ENCODE measurements at regions not wholly inside any gene's neighbourhood (a gene's known extent, or its start where the extent isn't known, plus 50 kb on each side); places are given as distances from the start of the nearest gene placed in this dataset.

DNA sequence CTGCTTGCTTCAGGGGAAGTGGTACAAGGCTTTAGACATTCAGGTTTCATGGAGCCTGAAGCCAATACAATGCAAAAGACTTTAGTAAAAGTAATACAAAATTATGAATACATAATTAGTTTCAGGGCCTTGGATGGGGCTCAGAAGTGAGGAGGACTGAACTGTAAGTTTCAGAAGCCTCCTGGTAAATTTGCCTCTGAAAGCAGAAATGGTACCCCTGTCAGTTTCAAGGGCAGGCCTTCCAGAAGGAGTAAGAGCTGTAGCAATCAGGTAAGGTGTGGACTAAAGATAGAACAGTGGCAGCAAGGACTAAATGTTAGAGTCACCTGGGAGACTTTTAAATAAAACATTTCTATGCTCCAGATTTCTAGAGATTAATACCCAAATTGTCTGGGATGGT lies 402.5 kb upstream of the GOLIM4 start:
- TF ChIP-seq ATF1 (CRISPR knock-in tag; IDR thresholded peaks at IDR 0.05): no peak
- TF ChIP-seq, protein P1, sequence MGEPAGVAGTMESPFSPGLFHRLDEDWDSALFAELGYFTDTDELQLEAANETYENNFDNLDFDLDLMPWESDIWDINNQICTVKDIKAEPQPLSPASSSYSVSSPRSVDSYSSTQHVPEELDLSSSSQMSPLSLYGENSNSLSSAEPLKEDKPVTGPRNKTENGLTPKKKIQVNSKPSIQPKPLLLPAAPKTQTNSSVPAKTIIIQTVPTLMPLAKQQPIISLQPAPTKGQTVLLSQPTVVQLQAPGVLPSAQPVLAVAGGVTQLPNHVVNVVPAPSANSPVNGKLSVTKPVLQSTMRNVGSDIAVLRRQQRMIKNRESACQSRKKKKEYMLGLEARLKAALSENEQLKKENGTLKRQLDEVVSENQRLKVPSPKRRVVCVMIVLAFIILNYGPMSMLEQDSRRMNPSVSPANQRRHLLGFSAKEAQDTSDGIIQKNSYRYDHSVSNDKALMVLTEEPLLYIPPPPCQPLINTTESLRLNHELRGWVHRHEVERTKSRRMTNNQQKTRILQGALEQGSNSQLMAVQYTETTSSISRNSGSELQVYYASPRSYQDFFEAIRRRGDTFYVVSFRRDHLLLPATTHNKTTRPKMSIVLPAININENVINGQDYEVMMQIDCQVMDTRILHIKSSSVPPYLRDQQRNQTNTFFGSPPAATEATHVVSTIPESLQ (CRISPR knock-in tag; IDR thresholded peaks at IDR 0.05): no peak
- TF ChIP-seq TP53 (CRISPR knock-in tag; IDR thresholded peaks at IDR 0.05): no peak
- TF ChIP-seq, protein P2, sequence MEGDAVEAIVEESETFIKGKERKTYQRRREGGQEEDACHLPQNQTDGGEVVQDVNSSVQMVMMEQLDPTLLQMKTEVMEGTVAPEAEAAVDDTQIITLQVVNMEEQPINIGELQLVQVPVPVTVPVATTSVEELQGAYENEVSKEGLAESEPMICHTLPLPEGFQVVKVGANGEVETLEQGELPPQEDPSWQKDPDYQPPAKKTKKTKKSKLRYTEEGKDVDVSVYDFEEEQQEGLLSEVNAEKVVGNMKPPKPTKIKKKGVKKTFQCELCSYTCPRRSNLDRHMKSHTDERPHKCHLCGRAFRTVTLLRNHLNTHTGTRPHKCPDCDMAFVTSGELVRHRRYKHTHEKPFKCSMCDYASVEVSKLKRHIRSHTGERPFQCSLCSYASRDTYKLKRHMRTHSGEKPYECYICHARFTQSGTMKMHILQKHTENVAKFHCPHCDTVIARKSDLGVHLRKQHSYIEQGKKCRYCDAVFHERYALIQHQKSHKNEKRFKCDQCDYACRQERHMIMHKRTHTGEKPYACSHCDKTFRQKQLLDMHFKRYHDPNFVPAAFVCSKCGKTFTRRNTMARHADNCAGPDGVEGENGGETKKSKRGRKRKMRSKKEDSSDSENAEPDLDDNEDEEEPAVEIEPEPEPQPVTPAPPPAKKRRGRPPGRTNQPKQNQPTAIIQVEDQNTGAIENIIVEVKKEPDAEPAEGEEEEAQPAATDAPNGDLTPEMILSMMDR (IDR thresholded peaks at IDR 0.05): no peak
- no peak for TF ChIP-seq NFE2L1 (CRISPR knock-in tag; IDR thresholded peaks at IDR 0.05)
- TF ChIP-seq NR2C2 (CRISPR knock-in tag; IDR thresholded peaks at IDR 0.05): no peak
